Ishikawa (cell line): ENCODE measurements at regions not wholly inside any gene's neighbourhood (a gene's known extent, or its start where the extent isn't known, plus 50 kb on each side); places are given as distances from the start of the nearest gene placed in this dataset.

Experiments used
- CEBPB ChIP-seq: IDR thresholded peaks from 2 replicates; pipeline ENCODE4 v1.6.1; 2012
- CREB1 ChIP-seq: IDR thresholded peaks from 2 replicates; pipeline ENCODE4 v1.6.1; 2012; ENCODE audit warnings: low read depth
- EGR1 ChIP-seq: IDR thresholded peaks from 2 replicates; pipeline ENCODE4 v1.6.1; 2012
- EP300 ChIP-seq: IDR thresholded peaks from 2 replicates; pipeline ENCODE4 v1.6.1; 2012; ENCODE audit warnings: borderline replicate concordance
- FOXM1 ChIP-seq: IDR thresholded peaks from 2 replicates; pipeline ENCODE4 v1.6.1; 2012; ENCODE audit warnings: low read depth, borderline replicate concordance
- NFIC ChIP-seq: IDR thresholded peaks from 2 replicates; pipeline ENCODE4 v1.6.1; 2012
- RAD21 ChIP-seq: IDR thresholded peaks from 2 replicates; pipeline ENCODE4 v1.6.1; 2012; ENCODE audit warnings: low read depth
- TAF1 ChIP-seq: IDR thresholded peaks from 2 replicates; pipeline ENCODE4 v1.6.1; 2012; ENCODE audit warnings: low read depth, mild to moderate bottlenecking
- TCF12 ChIP-seq: IDR thresholded peaks from 2 replicates; pipeline ENCODE4 v1.6.1; 2012; ENCODE audit warnings: low read depth
- TEAD4 ChIP-seq: IDR thresholded peaks from 2 replicates; pipeline ENCODE4 v1.6.1; 2012
- USF1 ChIP-seq: IDR thresholded peaks from 2 replicates; pipeline ENCODE4 v1.6.1; 2012
- YY1 ChIP-seq: IDR thresholded peaks from 2 replicates; pipeline ENCODE4 v1.6.1; 2012; ENCODE audit warnings: low read depth
- ZBTB7A ChIP-seq: IDR thresholded peaks from 2 replicates; pipeline ENCODE4 v1.6.1; 2012; ENCODE audit warnings: low read depth
- TF ChIP-seq, protein P1 (sequence below): IDR thresholded peaks from 2 replicates; pipeline ENCODE4 v1.6.1; 2012; ENCODE audit warnings: low read depth, mild to moderate bottlenecking
- TF ChIP-seq, protein P2 (sequence below): IDR thresholded peaks from 2 replicates; pipeline ENCODE4 v1.6.1; 2012

DNA sequence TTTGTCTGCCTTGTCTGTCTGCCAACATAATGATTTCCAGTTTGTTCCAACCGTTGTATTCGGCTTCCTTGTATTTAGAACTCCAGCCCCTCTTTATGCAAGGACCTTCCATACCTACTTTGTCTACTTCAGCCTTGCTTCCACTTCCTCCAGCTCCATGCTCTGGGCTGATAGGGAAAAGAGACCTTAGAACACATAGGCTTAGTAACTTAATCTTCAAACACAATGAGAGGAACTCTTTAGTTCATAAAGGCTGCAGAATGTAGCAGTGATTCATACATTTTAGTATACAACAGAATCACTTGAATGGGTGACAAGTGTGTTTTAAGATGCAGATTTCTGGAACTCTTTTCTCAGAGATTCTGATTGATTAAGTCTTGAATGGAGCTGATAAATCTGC, 102.8 kb upstream of the IFNE start:
- TF ChIP-seq RAD21 (no peak), EGR1 (no peak), YY1 (no peak), CREB1 (no peak), TCF12 (no peak), CEBPB (no peak), FOXM1 (no peak)

GRCh38 chr9:21585756-21586752, 103.9 kb upstream of the IFNE start:
- TF ChIP-seq EGR1 (no peak), RAD21 (peak; percentile 17; the same call in 1 of the 2 replicates), CEBPB (no peak), FOXM1 (no peak), USF1 (no peak)

DNA sequence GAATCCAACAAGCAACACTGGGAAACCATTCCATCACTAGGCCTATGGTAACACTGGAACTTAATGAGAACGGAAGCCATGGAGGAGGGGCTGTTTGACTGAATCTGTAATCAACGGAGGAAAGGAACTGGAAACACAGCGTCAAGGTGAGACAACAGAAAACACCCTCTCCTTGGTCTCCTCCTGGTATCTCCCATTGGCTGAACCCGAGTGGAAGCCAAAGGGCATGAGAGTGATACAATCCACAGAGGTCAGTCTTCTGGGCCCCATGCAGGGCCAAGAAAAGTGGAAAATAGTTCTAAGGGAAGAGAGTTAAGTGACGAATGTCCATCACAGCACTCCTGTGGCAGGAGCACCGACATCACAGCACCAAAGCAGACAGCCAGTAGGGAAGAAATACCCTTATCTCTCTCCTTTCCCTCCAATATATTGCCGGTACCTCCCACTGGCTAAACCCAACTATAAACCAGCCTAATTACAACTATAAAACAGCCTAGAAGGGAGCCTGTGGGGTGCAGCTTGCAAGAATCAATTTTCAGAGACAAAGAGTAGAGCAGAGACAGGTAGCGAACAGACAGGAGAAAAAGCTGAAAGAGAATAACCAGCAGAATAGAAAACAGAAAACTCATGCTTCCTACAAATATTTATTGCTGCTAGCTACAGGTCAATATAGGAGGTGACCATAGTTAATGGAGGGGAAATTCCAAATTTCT, 107.4 kb upstream of the IFNE start:
- TF ChIP-seq YY1 (no peak), TEAD4 (no peak), NFIC (no peak), EGR1 (no peak), RAD21 (no peak), EP300 (no peak), CEBPB (no peak)
- TF ChIP-seq, protein P1, sequence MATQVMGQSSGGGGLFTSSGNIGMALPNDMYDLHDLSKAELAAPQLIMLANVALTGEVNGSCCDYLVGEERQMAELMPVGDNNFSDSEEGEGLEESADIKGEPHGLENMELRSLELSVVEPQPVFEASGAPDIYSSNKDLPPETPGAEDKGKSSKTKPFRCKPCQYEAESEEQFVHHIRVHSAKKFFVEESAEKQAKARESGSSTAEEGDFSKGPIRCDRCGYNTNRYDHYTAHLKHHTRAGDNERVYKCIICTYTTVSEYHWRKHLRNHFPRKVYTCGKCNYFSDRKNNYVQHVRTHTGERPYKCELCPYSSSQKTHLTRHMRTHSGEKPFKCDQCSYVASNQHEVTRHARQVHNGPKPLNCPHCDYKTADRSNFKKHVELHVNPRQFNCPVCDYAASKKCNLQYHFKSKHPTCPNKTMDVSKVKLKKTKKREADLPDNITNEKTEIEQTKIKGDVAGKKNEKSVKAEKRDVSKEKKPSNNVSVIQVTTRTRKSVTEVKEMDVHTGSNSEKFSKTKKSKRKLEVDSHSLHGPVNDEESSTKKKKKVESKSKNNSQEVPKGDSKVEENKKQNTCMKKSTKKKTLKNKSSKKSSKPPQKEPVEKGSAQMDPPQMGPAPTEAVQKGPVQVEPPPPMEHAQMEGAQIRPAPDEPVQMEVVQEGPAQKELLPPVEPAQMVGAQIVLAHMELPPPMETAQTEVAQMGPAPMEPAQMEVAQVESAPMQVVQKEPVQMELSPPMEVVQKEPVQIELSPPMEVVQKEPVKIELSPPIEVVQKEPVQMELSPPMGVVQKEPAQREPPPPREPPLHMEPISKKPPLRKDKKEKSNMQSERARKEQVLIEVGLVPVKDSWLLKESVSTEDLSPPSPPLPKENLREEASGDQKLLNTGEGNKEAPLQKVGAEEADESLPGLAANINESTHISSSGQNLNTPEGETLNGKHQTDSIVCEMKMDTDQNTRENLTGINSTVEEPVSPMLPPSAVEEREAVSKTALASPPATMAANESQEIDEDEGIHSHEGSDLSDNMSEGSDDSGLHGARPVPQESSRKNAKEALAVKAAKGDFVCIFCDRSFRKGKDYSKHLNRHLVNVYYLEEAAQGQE, result no peak

DNA sequence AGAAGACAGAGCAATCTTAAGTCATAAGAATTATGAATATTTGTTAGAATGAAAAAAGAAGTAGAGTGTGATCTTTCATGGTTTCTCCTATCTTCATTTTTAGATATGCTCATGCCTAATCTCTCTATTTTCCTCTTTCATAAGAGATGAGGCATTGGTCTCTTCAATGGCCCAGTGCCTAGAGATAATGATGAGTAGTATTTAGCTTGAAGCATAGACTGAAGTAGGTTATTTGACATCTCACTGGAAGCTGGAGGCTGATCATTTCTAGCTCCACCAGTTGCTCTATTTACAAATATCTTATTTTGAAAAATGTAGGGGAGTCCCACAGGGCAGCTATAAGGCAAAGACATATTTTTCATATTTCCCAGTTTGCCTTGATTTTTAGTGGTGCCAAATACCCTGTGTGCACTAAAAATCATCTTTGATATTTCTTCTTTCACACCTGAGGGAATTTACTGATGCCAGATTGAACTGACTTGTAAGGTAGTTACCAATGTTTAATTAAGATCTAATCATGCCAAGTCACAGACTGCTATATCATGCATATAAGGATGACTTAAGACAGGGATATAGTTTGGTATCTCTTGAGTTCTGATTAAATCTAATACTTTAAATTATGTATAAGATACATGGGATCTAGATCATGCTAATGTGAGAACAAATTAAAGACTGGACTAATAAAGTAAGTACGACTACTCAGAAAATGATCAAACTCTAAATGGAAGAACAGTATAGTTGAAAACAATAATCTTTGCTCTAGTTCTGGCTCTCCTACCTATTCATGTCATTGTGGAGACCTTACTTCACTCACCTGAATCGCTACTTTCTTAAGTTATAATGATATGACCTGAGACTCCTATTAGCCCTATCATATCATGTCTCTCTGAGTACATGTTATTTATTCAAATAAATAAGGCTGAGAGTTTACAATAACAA, 108.2 kb upstream of the IFNE start:
- TF ChIP-seq ZBTB7A (no peak), CEBPB (no peak), NFIC (no peak)

DNA sequence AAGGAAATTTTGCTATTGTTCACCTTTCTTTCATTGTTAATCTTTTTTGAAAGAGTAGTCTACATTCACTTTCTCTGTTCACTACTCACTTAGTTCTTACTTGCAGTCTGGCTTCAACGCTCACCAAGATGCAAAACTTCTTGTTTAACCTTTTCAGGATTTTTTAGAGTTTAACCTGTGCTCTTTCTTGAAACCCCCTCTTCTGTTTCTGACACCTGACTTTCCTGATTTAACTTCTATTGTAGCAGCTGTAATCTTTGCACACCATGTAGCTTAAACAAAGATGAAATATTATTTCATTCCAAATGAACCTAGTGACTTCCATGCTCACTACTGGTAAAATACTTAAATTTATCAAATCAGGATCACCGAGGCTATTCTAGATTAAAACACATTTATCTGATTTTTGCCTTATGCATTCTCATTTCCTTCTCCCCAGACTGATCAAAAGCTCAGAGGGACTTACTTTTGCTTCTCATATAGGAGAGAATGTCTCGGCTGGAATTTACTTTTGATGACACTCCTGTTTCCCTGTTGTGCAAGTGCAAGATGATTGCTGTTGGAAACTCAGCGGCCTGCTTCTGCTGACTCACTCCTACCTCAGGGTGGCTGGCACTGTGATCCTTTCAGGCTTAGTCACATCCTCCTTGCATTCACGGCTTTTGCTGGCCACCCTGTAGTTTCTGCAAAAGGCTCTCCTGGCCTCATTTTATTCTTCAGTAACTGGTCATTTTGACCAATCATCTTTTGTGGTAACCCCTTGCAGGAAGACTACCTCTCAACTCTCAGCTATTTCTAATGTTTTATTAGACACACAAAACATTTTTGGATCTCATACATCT, 109.3 kb upstream of the IFNE start:
- TF ChIP-seq, protein P2, sequence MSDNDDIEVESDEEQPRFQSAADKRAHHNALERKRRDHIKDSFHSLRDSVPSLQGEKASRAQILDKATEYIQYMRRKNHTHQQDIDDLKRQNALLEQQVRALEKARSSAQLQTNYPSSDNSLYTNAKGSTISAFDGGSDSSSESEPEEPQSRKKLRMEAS, result no peak
- TF ChIP-seq CEBPB (peak; percentile 81), TEAD4 (peak; percentile 47), TCF12 (no peak), EGR1 (no peak), USF1 (0 out of 2 replicates have a peak, but pooled peaks have one; percentile 24)

GRCh38 chr9:21592063-21592338, 109.9 kb upstream of the IFNE start:
- no peak for TF ChIP-seq EP300
- TF ChIP-seq CREB1, result no peak
- TF ChIP-seq EGR1, result no peak
- no peak for TF ChIP-seq TEAD4
- no peak for TF ChIP-seq USF1
- TF ChIP-seq TAF1, result no peak
- TF ChIP-seq ZBTB7A, result no peak
- TF ChIP-seq, protein P1, result no peak
- TF ChIP-seq YY1, result no peak
- no peak for TF ChIP-seq RAD21
- TF ChIP-seq, protein P2, result no peak
- TF ChIP-seq NFIC, result no peak
- TF ChIP-seq CEBPB, result no peak
- TF ChIP-seq TCF12, result no peak
- no peak for TF ChIP-seq FOXM1
